GM18505 (cell line): ENCODE measurements at regions not wholly inside any gene's neighbourhood (a gene's known extent, or its start where the extent isn't known, plus 50 kb on each side); places are given as distances from the start of the nearest gene placed in this dataset.
"Not testable (repeated sequence)": the region's sequence is repeated elsewhere in the genome, so short reads cannot be mapped to it uniquely, and the experiment has no call there.

Experiments
- ATAC-seq: cut with Tn5 transposase; IDR thresholded peaks from one replicate; pipeline ENCODE4 v1.9.1; 2021; ENCODE audit not compliant: unreplicated experiment
- POLR2A ChIP-seq: IDR thresholded peaks from 4 replicates; pipeline ENCODE4 v1.6.1; 2011; ENCODE audit warnings: borderline replicate concordance; ENCODE audit not compliant: insufficient read depth, insufficient read length; ENCODE audit errors: extremely low read depth

DNA sequence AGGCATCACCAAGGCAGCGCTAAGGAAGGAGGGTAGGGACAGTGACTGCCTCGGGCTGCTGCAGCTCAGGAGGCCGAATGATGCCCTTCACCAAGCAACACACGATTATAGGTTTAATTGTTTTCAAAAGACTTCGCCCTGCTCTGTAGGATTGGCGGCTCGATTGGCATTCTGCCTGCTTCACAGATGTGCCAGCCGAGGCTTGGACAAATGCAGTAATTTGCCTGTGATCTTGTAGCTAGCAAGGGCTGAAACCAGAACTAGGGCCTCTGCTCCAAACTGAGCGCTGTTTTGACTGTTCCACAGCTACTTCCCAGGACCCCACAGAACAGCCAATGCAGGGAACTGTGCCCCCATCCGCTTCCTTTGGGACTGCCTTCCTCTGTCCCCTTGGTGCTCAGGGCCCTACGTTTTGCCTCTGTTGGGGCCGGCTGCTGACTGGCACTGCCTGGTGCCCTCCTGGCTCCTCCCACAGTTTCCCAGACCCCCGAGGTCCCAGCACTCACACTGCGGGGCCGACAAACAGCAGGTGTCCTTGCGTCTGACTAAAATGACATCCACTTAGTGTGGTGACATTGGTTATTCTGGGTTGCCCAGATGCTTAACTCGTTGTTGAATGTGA is 62.6 kb upstream of the EN2 start:
- no peak for ATAC-seq
- no peak for TF ChIP-seq POLR2A

DNA sequence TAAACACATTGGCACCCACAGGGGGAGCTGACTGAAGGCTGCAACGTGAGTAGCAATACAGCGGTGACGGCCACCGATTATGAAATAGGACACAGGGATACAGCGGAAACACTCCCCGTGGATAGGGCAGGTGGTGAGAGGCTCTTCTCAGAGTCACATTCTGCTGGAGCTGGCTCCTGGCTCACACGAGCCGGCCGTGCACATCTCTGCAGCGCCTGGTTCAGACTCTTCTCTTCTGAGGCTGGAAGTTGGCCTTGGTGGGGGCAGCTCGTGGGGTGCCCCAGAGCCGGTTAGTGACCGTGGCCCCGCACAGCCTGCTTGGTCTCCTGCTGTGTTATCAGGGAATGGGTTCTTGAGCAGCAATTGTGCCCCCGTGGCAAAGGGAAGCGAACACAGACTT is 61.3 kb upstream of the EN2 start:
- ATAC-seq: no peak
- no peak for TF ChIP-seq POLR2A

DNA sequence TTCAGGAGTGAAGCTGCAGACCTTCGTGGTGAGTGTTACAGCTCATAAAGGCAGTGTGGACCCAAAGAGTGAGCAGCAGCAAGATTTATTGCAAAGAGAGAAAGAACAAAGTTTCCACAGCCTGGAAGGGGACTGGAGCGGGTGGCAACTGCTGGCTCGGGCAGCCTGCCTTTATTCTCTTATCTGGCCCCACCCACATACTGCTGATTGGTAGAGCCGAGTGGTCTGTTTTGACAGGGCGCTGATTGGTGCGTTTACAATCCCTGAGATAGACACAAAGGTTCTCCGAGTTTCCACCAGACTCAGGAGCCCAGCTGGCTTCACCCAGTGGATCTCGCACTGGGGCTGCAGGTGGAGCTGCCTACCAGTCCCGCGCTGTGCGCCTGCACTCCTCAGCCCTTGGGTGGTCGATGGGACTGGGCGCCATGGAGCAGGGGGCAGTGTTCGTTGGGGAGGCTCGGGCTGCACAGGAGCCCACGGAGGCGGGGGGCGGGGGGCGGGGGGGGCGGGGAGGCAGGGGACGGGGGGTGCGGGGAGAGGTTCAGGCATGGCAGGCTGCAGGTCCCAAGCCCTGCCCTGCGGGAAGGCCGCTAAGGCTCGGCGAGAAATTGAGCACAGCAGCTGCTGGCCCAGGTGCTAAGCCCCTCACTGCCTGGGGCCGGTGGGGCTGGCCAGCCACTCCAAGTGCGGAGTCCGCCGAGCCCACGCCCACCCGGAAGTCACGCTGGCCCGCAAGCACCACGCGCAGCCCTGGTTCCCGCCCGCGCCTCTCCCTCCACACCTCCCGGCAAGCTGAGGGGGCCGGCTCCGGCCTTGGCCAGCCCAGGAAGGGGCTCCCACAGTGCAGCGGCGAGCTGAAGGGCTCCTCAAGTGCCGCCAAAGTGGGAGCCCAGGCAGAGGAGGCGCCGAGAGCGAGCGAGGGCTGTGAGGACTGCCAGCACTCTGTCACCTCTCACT is 59.9 kb upstream of the EN2 start:
- ATAC-seq: not testable (repeated sequence)

DNA sequence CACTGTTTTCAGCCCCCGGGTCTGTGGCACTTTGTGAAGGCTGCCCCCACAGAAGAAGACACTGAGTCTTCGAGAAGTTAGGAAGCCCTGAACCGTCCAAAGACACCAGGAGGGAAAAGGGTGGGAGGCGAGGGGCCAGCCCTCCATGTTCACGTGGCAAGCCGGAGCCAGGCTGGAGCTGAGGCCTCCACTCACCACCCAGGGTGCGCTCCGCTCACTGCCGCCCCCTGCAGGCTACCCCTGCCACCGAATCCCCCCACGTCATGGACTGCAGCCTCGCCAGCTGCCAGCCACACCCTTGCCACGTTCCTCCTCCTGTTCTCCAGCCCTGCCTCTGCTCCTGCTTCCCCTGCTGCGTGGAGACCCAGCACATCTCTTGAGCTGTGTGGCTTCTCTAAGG is 59.0 kb upstream of the EN2 start:
- TF ChIP-seq POLR2A: no peak
- ATAC-seq: no peak

DNA sequence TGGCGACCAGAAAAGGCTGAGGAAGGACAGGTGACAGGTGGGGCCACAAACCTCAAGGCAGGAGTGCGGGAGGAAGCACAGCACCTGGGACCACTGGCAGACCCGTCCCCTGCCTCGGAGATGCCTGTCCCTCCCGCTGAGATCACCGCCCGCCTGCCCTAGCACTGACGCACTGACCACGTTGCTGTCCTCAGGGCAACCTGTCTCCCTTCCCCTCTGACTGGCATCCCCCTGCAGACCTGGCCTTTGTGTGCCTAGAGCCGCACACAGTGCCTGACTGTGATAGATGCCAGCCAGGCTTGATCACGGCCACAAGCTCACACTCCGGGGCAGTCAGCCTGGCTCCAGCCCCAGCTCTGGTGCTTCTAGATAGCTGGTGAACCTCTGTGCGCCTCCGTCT is 58.4 kb upstream of the EN2 start:
- no peak for ATAC-seq
- no peak for TF ChIP-seq POLR2A

DNA sequence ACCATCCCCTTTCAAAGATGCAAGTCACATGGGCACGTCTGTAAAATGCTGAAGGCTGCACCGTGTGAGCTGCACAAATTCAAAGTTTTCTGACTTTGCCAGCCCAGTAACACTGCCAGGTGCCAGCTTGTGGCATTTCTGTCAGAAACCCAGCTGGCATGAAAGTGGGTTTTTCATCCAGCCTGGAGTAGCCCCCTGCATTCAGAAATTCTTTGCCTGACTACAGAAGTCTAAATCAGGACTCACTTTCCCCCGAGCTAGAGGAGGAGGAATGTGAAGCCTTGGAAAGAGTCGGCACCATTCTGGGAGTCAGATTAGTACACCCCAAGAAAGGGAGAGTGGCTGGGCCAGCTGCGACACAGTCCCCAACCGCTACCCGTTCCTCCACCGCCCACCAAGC is 56.7 kb upstream of the EN2 start:
- no peak for ATAC-seq
- TF ChIP-seq POLR2A: no peak

DNA sequence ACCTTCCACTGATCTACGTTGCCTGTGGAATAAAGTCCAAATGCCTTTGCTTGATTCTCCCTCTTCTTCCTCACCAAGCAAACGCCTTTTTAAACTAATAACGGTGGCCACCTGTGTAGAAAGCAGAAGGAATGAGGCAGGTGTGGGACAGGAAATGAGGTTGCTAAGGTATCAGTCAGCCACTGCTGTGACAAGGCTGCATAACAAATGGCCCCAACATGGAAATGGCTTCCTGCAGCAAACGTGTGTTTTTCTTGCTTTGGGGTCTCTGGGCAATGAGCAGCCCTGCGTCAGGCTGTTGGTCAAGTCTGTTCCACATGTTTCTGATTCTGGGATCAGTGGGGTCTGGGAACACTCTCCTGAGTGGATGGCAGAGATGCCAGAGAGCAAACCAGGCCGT is 56.0 kb upstream of the EN2 start:
- no peak for TF ChIP-seq POLR2A
- ATAC-seq: no peak

DNA sequence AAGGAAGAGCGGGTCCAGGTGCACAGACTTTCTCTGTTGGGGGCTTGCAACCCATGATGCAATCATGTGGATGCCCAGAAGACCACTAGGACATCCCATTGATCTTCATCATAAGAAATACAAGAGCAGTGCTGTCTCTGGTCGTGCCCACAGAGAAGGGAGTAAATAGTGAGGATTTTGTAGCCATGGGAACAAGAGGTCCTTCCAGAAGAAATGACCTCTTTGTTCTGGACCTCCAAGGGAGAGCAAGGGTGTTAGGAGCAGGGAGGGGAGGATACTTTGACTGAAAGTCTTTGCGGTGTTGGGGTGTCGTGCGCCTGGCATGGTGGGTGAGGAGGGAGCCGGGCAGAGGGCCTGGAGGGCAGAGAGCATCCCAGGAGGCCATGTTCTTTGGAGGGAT is 55.0 kb upstream of the EN2 start:
- TF ChIP-seq POLR2A: no peak

DNA sequence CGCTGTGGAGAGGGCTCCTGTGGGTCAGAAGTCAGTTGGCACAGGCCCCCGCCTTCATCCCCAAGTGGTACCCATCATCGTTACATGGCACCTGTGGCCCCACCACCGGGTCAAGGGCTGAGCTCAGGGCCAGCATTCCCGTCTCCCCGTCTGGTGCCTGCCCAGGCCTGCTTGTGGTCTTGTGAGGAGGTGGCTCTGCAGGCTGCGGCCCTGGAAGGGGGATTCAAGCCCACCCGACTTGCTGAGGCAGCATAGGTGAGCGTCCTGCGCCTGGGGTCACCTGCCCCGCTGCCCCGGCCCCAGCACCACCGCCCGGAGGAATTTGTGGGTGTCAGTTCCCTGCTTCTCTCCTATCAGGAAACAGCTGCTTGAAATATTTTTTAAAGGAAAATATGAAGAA is 53.0 kb upstream of the EN2 start:
- ATAC-seq: no peak
- TF ChIP-seq POLR2A: no peak

More for the DNA sequence above, 55.0 kb upstream of the EN2 start:
- no peak for ATAC-seq

DNA sequence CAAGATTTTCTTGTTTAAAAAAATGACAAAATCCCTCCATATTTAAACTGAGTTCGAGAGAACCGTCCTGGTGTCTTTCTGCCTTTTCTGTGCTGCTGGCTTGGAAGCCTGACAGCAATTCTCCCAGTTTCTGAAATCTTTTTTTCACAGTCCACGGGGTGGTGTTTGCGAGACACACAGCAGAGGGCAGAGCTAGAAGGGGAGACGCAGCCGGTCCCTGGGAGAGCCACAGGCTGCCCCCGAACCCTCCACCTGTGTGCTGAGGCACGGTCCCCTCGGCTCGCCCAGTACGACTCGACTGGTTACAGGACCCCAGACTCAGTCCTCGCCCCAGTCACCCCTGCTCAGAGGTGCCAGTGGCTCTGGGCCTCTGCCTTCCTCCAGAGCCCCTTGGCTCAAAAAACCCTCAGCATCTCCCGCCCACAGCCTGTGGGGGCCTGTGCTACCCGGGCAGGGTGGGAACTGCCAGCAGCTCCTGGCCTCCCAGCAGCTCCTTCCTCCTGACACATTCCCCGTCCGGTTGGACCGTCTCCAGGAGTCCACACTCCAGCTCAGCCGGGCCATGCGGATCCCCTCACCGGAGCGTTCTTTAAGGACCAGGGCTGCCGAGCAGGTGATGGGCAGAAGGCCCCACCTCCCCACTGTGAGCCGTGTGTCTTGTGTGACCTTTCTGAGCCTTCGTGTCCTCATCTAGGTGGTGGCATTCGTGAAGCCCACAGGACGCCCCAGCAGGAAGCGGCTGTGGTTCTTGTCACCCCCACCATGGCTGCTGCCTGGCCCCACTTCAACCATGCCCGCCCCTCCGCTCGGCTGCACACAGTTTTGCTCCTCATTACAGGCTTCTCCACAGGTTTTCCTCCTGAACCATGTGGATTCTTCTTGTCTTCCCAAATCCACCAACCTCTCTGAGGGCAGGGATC is 52.3 kb upstream of the EN2 start:
- ATAC-seq: no peak

DNA sequence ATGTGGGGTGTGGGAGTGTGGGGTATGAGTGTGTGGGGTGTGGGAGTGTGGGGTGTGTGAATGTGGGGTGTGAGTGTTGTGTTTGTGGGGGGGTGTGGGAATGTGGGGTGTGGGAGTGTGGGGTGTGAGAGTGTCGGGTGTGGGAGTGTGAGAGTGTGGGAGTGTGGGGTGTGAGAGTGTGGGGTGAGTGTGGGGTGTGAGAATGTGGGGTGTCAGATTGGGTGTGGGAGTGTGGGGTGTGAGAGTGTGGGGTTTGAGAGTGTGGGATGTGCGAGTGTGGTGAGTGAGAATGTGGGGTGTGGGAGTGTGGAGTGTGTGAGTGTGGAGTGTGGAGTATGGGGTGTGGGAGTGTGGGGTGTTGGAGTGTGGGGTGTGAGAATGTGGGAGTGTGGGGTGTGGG is 50.1 kb upstream of the EN2 start:
- ATAC-seq: no peak
- no peak for TF ChIP-seq POLR2A

More for the DNA sequence above, 52.3 kb upstream of the EN2 start:
- TF ChIP-seq POLR2A: no peak
